Ovary (tissue), 7 donors: ENCODE measurements at regions not wholly inside any gene's neighbourhood (a gene's known extent, or its start where the extent isn't known, plus 50 kb on each side); places are given as distances from the start of the nearest gene placed in this dataset.

Experiments
- DNase-seq, 5 donors: peaks; one replicate each; pipeline ENCODE4 v3.0.0-alpha.2; 2019 to 2020
- H3K27ac ChIP-seq, 2 donors: fragments of 200-600 bp; one replicate each; pipeline versions ENCODE4 v1.5.1 to v1.8.0; 2019 to 2022
- H3K27me3 ChIP-seq: fragments of 200-600 bp; one replicate; pipeline ENCODE4 v1.8.0; 2022
- H3K36me3 ChIP-seq: fragments of 200-600 bp; sonication (generic); one replicate; pipeline ENCODE4 v1.5.1; 2019
- H3K4me1 ChIP-seq: one replicate; pipeline ENCODE4 v1.8.1; 2013; ENCODE audit warnings: mild to moderate bottlenecking, moderate library complexity; ENCODE audit not compliant: insufficient read depth
- H3K4me3 ChIP-seq: fragments of 200-600 bp; sonication (generic); one replicate; pipeline ENCODE4 v1.5.1; 2017
- H3K9me3 ChIP-seq, 2 donors: fragments of 200-600 bp in 1 of 2; sonication (generic) in 1 of 2; one replicate each; pipeline versions ENCODE4 v1.5.1 to v1.8.1; 2013 to 2019; ENCODE audit warnings: mild to moderate bottlenecking in 1 of 2, moderate library complexity in 1 of 2
- CTCF ChIP-seq, 3 donors: fragments of 450-650 bp in 2 of 3; fragments of 200-600 bp in 1 of 3; IDR thresholded peaks; one replicate each; pipeline versions ENCODE4 v1.5.1 to v1.8.0; 2016 to 2022; ENCODE audit warnings: antibody characterized with exemption in 3 of 3, mild to moderate bottlenecking in 1 of 3
- EP300 ChIP-seq: sonication (generic); formaldehyde crosslinking; IDR thresholded peaks from one replicate; pipeline ENCODE4 v1.6.1; 2017; ENCODE audit warnings: antibody characterized with exemption
- POLR2A ChIP-seq: fragments of 450-650 bp; IDR thresholded peaks from one replicate; pipeline ENCODE4 v1.6.1; 2017; ENCODE audit warnings: antibody characterized with exemption, mild to moderate bottlenecking, moderate library complexity
- WGBS, 3 donors: extraction: QIAGEN DNeasy Blood & Tissue Kit in 1 of 3; methylation state at CpG; one replicate each; pipeline versions ENCODE4 v1.1.5 to v1.1.7; 2013 to 2017; 5-methylcytosine and 5-hydroxymethylcytosine counted together
- intact Hi-C, 4 donors: fragments of 100-400 bp; cut with DNase I; formaldehyde crosslinking; loops; one replicate each; pipeline versions ENCODE4 v1.11.0 to v1.15.1; 2022 to 2023
- donor health status: DM: no; HTN: no; CAD: no; lungs with moderate emphysema.
- donor health status: DM: no; HTN: no; CAD: no.
- donor health status: Bipolar disorder and iron deficiency.
- donor health status: DM: no; HTN: no; CAD: no.
- donor health status: DM: yes; HTN: yes; CAD: no.

GRCh38 chr3:159139326-159139725, 337.5 kb downstream of the MFSD1 start:
- Histone ChIP-seq H3K36me3 (no peaks in the 10 kb centered on the region), H3K4me3 (no peak overlapping the region), H3K27ac (no peak overlapping the region), H3K9me3 (no peaks in the 10 kb centered on the region), H3K4me1 (no peaks in the 10 kb centered on the region), H3K27me3 (no peaks in the 10 kb centered on the region)
- no peak for TF ChIP-seq EP300
- no peak for TF ChIP-seq POLR2A
- no peak for TF ChIP-seq CTCF (IDR thresholded peaks at IDR 0.05)
- 86 to 98% (median 89%) methylated on average over 2 of the region's 2 CpGs for WGBS, 3 donors
- DNase-seq: no peak
- intact Hi-C loops: no loop called here

DNA sequence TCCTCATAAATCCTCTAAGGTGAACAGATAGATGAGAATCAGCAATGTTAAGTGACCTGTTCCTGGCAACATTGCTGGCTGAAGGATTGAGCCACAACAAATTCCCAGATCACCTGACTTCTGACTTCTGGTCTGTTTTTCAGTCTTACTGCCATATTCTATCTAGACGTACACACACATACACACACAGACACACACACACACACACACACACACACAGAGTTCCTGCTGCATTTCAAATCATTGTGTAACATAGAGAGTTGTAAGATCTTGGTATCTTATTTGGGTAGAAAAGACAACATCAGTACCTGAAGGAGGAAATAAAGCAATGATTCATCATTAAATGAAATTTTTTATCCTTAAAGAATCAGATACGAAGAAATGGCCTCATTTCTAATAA, 342.6 kb downstream of the MFSD1 start:
- WGBS, 3 donors: 54 to 79% (median 57%) methylated on average over 2 of the region's 2 CpGs
- Histone ChIP-seq H3K27ac (no peak overlapping the region), H3K4me3 (no peak overlapping the region), H3K4me1 (no peaks in the 10 kb centered on the region), H3K36me3 (no peaks in the 10 kb centered on the region), H3K27me3 (no peaks in the 10 kb centered on the region), H3K9me3 (no peaks in the 10 kb centered on the region)
- TF ChIP-seq CTCF (IDR thresholded peaks at IDR 0.05): no peak
- no peak for TF ChIP-seq POLR2A
- TF ChIP-seq EP300: no peak
- DNase-seq: no peak
- intact Hi-C loops: no loop called here

GRCh38 chr3:159144891-159145290, 343.0 kb downstream of the MFSD1 start:
- H3K27me3 ChIP-seq: no peaks in the 10 kb centered on the region
- H3K9me3 ChIP-seq: no peaks in the 10 kb centered on the region
- H3K36me3 ChIP-seq: no peaks in the 10 kb centered on the region
- no peak overlapping the region for H3K4me3 ChIP-seq
- intact Hi-C loops: no loop called here
- TF ChIP-seq POLR2A (no peak), CTCF (IDR thresholded peaks at IDR 0.05) (no peak), EP300 (no peak)
- H3K27ac ChIP-seq: no peak overlapping the region
- no peak for DNase-seq
- no peaks in the 10 kb centered on the region for H3K4me1 ChIP-seq

DNA sequence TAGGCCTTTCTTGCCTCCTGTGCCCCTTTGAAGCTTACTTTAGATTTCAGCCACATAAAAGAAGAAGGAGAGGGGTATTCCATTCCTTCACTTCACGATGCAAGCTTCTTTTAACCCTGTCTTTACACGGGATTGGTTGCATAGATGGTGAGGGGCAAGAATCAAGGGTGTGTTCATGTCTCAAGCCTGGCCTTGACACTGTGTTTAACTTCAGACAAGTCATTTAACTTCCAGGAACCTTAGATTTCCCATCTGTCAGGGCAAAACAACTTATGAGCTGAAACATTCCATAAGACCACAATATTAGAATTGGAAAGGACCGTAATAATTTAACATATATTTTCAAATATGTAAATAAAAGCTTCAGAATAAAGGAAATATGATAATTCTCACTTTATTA, 344.5 kb downstream of the MFSD1 start:
- no peaks in the 10 kb centered on the region for H3K27me3 ChIP-seq
- 48 to 64% (median 56%) methylated on average over 3 of the region's 3 CpGs for WGBS, 3 donors
- TF ChIP-seq POLR2A (no peak), CTCF (IDR thresholded peaks at IDR 0.05) (no peak), EP300 (no peak)
- H3K36me3 ChIP-seq: no peaks in the 10 kb centered on the region
- H3K27ac ChIP-seq: no peak overlapping the region
- H3K4me3 ChIP-seq: no peak overlapping the region
- intact Hi-C loops: no loop called here
- H3K4me1 ChIP-seq: no peaks in the 10 kb centered on the region
- no peak for DNase-seq
- no peaks in the 10 kb centered on the region for H3K9me3 ChIP-seq
